GM18858 (cell line): ENCODE measurements at regions not wholly inside any gene's neighbourhood (a gene's known extent, or its start where the extent isn't known, plus 50 kb on each side); places are given as distances from the start of the nearest gene placed in this dataset.
"Not testable (repeated sequence)": the region's sequence is repeated elsewhere in the genome, so short reads cannot be mapped to it uniquely, and the experiment has no call there.

Source experiments
- ATAC-seq: cut with Tn5 transposase; IDR thresholded peaks from one replicate; pipeline ENCODE4 v1.9.1; 2021; ENCODE audit not compliant: unreplicated experiment

DNA sequence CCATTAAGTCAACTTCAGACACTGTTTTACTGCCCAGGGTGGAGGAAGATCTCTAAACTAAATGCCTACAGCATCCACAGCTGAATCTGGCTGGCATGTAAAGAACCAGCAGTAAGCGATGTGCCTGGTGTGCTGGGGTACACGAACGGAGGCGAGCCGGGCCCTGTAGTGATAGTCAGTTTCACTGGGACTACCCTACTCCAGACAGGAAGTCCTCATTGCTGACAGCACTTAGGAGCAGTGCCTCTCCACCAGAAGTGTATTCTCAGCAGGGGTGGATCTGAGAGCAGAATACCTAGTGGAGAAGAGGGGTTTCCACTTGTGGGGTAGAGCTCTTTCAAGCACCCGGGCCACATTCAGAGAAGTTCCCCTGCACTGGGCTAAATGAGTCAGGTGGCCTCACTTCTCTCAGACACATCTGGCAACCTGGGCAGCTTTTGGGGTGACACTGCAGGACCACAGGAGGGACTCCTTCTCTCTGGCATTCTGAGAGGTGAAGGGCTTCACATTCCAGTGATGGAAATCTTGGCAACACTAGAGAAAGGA is 290.3 kb upstream of the PLGLB1 start:
- not testable (repeated sequence) for ATAC-seq

DNA sequence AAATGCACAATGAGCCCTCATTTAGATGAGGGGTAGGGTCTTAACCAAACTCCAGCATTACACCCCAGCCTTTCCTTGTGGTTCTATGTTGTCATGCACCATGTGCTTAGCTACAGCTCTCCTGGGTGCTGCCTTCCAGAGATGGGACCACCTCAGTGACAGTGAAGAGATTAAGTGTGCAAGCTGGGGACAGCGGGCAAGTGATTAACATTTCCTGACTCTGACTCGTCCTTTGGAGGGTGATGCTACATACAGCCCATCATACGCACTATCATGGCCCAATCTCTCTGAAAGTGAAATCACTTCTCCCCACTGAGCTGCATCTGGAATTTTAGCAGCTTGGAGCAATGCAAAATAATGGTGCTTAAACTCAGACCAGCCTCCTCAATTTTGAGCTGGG is 293.0 kb upstream of the PLGLB1 start:
- not testable (repeated sequence) for ATAC-seq

DNA sequence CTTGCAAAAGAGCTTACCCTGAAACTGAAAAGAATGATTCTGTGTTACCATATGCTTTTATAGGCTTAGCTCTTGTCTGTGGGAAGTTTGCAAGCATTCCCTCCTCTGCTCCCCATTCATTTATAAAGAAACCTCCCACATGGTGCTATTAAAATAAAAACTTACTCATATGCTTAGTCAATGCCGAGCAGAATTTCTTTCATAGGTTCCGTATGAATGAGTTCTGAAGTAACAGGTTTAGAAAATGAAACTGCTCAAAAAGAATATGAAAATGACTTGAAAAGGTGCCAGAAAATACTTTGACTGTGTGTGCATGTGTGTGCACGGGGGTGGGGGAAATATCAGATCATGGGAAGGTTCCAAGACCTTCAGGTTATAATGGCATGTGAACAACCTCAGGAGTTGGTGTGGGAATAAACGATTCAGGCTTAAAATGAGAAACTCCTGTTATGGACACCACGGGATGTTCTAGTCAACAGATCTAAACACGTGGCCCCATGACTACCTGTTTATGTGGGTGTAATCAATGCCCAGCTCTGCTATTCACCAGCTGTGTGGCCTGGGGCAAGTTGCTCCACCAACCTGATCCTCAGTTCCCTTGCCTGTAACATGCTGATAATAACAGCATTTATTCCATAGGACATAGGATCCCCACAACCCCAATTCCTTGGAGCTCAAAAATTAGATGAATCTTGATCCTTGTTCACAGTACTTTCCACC is 293.7 kb upstream of the PLGLB1 start:
- ATAC-seq: not testable (repeated sequence)

DNA sequence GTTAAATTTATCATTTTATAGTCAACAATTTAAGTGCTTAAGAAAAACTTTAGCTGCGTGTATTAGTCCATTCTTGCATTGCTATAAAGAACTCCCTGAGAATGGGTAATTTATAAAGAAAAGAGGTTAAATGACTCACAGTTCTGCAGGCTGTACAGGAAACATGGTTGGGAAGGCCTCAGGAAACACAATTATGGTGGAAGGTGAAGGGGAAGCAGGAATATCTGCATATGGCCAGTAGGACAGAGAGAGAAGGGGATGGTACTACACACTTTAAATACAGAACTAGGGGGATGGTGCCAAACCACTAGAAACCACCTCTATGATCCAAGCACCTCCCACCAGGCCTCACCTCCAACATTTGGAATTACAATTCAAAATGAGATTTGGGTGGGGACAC is 295.5 kb upstream of the PLGLB1 start:
- not testable (repeated sequence) for ATAC-seq

DNA sequence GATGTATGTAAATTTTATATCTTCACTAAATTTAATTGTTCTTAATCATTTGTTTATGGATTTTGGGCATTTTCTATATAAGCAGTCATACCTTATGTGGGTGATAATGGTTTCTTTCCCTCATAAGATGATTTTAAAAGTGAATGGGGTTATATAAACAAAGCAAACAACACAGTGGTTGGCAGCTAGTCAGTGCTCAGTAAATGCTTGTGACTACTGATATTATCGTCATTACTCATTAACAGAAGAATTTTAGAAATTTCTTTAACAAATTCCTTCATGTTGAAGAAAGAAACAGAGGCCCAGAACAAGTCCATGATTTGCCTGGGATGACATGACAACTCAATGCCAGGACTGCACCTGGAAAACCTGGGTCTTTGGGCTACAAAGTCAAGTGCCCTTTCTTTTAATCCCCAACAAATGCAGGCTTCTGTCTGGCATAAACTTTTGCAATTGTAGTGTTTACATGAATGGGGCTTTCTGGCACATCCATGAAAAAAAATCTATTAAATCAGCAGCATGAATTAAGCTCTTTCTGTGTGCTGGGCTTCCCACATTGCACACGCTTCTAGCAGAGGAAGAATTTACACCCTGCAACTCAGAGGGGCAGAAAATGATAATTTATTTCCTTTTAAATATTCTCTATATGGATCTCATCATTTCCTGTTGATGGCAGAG is 297.3 kb upstream of the PLGLB1 start:
- not testable (repeated sequence) for ATAC-seq

DNA sequence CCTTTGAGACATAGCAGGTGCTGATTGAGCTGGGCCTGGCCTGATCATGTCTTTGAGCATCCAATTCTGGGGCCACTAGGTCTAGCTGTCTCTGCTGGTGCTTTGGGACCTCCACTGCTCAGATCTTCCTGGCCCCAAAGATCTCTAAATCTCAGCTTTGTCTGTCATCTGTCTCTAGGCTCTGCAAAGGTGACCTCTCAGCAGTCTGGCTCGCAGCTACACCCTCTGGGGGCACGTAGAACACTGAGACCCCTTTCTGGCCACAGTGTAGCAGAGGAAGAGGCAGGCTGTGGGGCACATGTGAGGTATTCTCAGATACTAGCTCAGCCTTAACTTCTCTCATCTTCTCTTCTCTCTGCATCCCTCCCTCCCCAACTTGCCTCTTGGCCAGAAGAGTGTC is 298.1 kb upstream of the PLGLB1 start:
- not testable (repeated sequence) for ATAC-seq

DNA sequence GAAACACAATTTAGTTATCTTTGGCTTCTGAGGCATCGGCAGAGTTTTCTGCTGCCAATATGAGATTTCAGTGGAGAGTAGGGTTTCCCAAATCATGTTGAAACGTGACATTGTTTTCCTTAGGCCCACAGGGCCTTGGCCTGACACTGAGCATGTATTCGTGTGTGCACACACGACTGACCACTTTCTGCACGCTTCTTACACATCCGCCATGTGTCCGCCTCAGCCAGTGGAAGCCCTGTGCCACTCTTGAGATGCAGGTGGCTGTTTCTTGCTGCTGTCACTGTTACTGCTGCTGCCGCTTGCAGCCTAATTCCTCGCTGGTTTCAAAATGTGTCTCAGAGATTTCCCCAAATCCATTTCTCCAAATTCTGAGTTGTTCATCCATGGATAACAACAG is 299.6 kb upstream of the PLGLB1 start:
- not testable (repeated sequence) for ATAC-seq

DNA sequence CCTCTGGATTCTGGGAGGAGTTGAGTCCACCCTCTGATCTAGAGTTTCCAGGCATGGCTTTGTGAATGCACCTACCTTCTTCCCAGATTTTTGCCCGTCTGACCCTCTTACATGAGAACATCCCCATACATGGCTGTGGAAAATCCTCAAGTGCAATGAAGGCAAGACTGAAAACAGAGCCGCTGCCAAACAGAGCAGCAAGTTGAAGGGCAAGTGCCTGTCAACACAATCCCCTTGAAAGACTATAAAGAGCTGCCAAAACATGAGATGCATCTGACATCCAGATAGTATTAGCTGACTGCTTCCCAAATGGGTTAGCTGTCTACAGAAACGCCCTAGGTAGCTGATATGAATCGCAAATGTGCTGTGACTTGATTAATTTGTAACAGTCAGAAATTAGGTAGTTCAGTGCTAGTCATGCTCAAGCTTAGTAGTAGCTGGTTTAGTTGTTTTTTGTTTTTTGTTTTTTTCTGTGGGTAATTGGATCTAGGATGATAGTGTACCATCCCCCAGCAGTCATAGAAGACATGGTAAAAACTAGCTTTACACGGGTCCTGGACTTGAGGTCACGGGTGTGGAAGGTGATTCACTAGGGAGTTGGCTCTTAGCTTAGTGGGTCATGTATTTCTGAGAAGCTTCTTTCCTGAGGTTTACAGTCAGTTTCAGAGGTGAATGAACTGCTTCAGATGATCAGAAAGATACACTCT is 302.8 kb upstream of the PLGLB1 start:
- not testable (repeated sequence) for ATAC-seq

DNA sequence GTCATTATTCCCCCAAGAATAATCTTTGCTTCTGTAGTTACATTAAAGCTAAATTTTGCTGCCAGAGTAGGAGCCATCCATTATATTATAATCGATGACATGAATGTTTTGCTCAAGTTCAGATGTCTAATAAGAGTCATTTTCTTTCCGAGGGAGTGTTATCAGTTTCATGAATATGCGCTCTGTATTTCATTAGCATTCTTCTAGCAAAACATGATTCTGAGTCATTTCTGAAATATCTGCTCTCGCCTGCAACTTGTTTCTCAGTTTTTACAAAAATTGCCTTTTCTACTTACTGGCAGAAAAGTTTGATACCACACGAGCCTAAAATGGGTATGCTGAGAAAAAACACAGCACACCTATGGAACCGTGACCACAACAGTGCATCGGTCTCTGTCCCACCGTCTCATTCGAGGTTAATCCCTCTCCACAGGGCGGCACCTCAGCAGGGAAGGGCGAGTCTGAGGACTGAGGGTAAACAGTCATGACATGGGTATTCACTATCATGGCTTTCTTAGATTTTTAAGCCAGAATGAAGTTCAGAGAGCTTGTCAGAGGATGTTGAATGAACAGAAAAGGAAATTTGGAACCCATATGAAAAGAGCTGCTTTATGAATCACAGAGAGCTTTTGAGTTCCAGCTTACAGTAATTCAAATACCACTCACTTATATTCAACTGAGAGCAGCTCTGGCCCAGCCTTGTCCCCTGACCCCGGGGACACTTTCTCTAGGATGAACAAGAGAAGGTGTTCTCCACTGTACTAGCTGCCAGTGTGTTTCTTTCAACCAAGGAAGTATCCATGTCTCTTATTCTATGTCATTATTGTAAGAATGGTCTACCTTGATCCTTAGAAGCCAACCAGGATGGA is 303.6 kb upstream of the PLGLB1 start:
- ATAC-seq: not testable (repeated sequence)

DNA sequence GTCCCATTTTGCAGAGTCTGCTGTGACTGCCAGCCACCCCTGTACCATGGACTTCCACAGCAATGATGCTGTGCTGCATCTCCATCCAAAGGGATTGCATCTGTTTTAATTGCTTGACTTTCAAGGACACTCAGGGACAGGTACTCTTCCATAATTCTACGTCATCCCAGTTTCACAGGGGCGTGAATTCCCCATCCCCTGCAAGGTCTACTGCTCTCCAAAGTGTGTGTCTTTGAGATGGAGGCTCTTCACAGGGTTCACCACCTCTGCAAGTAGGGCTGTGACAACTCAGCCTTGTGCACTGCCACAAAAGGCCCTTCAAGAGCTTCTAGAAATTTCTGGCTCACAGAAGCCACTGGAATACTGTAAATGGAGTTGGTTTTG is 304.3 kb upstream of the PLGLB1 start:
- ATAC-seq: not testable (repeated sequence)

DNA sequence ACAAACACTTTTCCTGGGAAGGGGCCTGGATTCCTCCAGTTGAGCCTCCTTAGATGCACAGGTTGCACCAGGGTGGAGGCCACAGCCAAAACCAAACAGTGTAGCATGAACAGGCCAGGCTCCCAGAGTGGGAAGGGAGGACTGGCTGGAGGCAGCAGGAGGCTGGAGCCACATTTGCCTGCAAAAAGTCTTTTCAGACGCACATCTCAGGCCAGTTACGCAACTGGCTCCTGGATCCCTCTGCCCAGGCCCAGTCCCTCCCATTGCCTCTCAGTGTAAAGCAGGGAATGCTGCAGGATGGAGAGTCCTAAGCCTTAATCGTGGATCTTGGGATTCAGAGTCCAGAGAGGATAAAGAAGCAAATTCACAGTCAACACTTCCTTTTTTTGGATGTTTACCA is 305.1 kb upstream of the PLGLB1 start:
- ATAC-seq: not testable (repeated sequence)

DNA sequence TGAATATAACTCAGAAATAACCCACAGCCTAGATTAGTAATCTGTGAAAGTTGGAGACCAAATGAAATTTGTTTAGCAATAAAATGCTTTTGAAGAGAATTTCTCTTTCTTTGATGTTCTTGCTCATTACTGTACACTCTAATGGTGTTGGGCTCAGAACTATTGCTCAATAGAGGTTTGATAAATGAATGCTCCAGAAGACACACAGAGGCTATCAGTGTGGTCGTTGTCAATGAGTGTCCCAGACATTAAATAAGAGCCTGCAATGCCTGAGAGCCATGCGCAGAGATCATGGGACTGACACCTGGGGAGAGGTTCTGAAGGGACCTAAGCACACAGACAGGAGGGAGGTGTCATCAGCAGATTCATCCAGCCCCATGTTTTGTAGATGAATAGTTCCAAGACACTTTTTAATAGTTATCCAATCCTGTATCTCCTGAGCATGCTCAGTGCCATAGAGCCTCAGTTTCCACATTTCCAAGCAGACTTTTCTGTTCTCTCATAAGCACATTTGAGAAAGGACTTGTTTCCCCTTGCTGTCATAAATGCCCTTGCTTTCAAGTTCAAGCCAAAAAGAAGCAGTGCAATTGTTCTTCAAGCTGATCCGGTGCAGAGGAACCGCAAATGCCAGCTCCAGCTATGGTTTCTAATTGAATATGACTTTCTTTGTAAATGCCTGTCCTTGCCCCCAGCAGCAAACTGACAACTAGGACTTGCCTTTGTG is 306.2 kb upstream of the PLGLB1 start:
- not testable (repeated sequence) for ATAC-seq

DNA sequence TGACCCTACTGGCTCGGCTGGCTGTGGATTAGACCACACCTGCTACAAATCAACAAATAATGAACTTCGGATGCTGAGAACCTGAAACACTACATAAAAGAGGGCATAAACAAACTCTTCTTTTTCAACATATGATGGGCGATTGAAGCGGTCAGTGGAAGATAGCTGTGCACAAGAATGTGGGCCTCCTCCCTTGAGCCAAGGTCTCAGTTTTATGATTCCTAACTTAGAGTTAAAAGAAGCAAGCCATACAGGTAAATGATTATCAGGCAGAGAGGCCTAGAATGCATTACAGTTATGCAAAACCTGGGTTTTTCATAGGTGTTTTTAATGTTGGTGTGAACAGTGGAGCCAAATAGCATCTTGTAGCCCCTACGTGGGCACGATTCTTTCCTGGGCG is 307.9 kb upstream of the PLGLB1 start:
- not testable (repeated sequence) for ATAC-seq

DNA sequence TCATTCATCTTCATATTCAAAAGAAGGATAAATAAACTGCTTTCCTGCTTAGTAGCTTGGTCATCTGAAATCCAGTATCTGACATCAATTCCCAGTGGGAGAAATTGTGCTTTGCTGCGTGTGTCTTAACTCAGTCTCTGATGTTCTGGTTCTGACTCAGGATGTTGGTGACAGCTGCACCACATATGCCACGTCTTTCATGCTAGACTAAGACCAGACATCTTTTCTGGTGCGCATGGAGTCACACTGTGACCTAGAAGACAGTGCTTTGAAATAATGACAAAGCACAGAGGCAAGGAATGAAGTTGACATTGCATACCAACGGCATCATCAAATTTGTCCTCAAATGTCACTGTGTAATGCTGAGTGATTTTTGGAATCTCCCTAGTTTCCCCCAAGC is 308.8 kb upstream of the PLGLB1 start:
- not testable (repeated sequence) for ATAC-seq

DNA sequence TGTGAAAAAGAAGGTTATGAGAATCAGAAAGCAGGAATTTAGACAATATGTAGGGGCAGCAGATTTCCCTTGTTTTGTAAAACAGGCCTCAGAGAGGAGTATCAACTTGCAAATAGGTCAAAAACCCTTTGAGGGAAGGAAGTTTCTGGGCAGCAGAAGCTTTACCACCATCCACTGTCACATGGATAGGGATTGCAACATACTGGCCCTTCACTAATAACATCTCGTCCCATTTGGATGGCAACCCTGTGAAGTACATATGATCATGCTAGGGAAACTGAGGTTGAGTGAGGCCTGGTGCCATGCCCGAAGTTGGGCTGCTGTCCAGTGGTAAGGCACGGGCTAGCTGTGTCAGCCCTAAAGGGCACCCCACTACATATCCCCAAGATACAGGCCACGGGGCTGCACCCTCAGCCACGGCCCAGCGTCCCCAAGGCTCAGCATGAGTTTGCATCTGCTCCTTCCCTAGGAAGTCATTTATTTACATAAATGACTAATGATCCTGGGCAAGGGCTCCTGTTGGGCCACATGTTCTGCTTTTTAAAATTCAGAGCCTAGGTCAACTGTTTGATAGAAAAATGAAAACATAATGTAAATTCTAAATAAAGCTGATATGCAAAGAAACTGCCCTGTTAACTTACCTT is 310.4 kb upstream of the PLGLB1 start:
- not testable (repeated sequence) for ATAC-seq

DNA sequence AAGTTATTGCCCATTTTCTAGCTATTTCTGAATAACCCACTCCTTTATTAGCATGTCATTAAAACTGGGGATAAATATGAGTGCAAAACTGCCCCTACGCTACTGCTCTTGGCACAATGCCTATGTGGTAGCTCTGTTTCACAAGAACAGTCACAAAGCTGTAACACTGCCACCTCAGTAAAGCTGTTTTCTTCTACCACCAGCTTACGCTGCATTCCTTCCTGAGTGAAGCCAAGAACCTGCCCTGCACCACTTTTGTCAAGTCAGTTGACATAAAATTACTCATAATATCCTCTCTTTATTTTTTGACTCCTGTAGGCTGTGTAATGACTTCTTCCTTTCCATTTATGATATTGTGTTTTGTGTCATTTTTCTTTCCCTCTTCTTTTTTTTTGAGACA is 313.2 kb upstream of the PLGLB1 start:
- ATAC-seq: not testable (repeated sequence)

DNA sequence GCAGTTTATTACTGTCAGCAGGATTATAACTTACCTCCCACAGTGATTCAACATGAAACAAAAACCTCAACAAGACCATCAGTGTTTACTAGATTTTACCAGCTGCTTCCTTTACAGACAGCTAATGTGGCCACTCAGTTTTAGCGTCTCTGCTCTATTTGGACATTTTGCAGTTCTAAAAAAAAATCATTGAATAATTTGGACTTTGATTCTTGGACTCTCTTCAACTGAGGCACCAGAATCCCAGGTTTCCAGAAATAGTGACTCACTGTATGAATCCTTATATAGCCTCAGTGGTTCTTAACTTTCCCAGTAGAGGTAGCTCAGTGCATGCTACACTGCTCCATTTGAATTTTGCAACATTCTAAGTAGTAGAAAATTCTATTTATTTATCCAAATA is 317.4 kb upstream of the PLGLB1 start:
- not testable (repeated sequence) for ATAC-seq

DNA sequence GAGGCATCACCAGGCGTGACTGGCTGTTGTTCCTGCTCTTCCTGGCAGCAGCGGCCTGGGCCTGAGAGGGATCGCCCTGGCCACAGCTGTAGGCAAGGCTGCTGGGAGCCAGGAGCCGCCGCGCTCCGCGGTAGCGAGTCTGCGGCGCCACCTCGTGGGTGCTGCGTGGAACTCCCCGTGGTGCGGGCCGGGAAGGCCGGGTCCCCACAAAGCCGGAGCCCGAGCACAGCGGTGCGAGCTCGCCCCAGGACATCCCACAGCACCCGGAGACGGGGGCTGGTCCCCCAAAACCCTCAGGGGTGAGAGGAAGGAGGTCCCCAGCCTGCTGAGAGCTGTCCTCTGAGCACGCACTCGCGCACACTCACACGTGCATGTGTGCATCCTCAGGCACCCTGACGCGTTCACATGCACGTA is 320.0 kb upstream of the PLGLB1 start:
- not testable (repeated sequence) for ATAC-seq

DNA sequence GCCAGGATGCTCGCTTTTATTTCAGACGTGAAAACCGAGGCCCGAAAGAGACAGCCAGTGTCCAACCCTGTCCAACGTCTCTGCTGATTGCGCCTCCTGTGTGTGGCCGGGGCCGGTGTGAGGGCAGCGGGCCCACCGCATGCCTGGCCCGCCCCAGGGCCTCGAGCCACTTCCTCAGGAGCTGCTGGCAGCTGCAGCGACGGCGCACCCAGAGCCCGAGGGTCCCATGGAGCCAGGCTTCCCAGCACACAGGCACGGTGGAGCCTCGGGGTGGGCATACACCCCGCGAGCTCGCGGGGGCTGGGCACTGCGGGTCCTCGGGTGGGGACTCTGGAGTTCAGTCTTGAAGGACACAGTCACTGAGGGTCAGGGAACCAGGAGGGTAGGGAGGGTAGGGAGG is 320.5 kb upstream of the PLGLB1 start:
- ATAC-seq: not testable (repeated sequence)
